Gastrocnemius medialis (tissue), 4 donors: ENCODE measurements at regions not wholly inside any gene's neighbourhood (a gene's known extent, or its start where the extent isn't known, plus 50 kb on each side); places are given as distances from the start of the nearest gene placed in this dataset.

Experiments used
- CTCF ChIP-seq, 5 experiments: fragments of 450-650 bp in 3 of 5; fragments of 200-600 bp in 2 of 5; sonication (generic) in 2 of 5; IDR thresholded peaks in 4 of 5; conservative IDR thresholded peaks in 1 of 5; 1 replicate in 4 of 5; 2 replicates in 1 of 5; pipeline ENCODE4 v1.5.1; 2016 to 2019; ENCODE audit warnings: antibody characterized with exemption in 5 of 5, mild to moderate bottlenecking in 3 of 5, moderate library complexity in 3 of 5
- POLR2A ChIP-seq, 2 donors: fragments of 450-650 bp; IDR thresholded peaks; one replicate each; pipeline ENCODE4 v1.6.1; 2017; ENCODE audit warnings: antibody characterized with exemption in 2 of 2, mild to moderate bottlenecking in 2 of 2, moderate library complexity in 2 of 2

- no peak for TF ChIP-seq CTCF (IDR thresholded peaks at IDR 0.05 in 4 of 5, conservative IDR thresholded peaks at IDR 0.05 in 1 of 5)
- no peak for TF ChIP-seq POLR2A (IDR thresholded peaks at IDR 0.05)
Observed at GRCh38 chr2:133624551-133624950, 56.3 kb upstream of the NCKAP5 start.
